ENCODE measurements at regions not wholly inside any gene's neighbourhood (a gene's known extent, or its start where the extent isn't known, plus 50 kb on each side); places are given as distances from the start of the nearest gene placed in this dataset.

- Histone ChIP-seq H2BK20ac (ENCODE audit: low read depth, low read length) (no peak overlapping the region), H3K23ac (ENCODE audit: low read depth, low read length) (no peak overlapping the region), H3K4me1 (ENCODE audit: control insufficient read depth, insufficient read depth, low read length) (peaks cover 2% of the 10 kb centered on the region; the same call in 1 of the 2 replicates), H4K20me1 (ENCODE audit: insufficient read depth, low read length) (no peaks in the 10 kb centered on the region), H3K56ac (ENCODE audit: extremely low read depth, insufficient read depth, low read length) (no peak overlapping the region), H3K9ac (ENCODE audit: low read depth, low read length) (no peak overlapping the region), H2BK15ac (ENCODE audit: low read depth, low read length) (no peak overlapping the region), H3K4me2 (ENCODE audit: low read depth, low read length) (no peak overlapping the region), H3K9me1 (ENCODE audit: insufficient read depth, low read length) (no peaks in the 10 kb centered on the region), H3K4ac (ENCODE audit: low read depth, low read length) (no peak overlapping the region), H3K36me3 (ENCODE audit: control insufficient read depth, insufficient read depth, low read length) (no peaks in the 10 kb centered on the region), H4K5ac (ENCODE audit: low read depth, low read length) (no peak overlapping the region), H3K9me3 (ENCODE audit: control insufficient read depth, insufficient read depth, low read length) (no peaks in the 10 kb centered on the region), H2AFZ (replicated peaks; ENCODE audit: low read length, poor library complexity) (no peak overlapping the region), H3K27ac (ENCODE audit: insufficient read depth, low read length) (no peak overlapping the region), H3K4me3 (ENCODE audit: insufficient read depth, low read depth, low read length) (no peak overlapping the region), H2BK120ac (ENCODE audit: low read depth, low read length) (no peak overlapping the region), H4K8ac (ENCODE audit: low read depth in 2 of 2, low read length in 2 of 2) (no peak overlapping the region), H2BK5ac (ENCODE audit: low read depth, low read length, poor library complexity, severe bottlenecking) (no peak overlapping the region), H2AK9ac (replicated peaks; ENCODE audit: low read depth, low read length, poor library complexity) (no peak overlapping the region), H3K14ac (replicated peaks; ENCODE audit: low read depth, low read length) (no peak overlapping the region), H3K27me3 (ENCODE audit: control insufficient read depth, insufficient read depth, low read length) (no peaks in the 10 kb centered on the region), H3K18ac (ENCODE audit: low read depth, low read length) (no peak overlapping the region), H4K91ac (ENCODE audit: insufficient read depth, low read depth, low read length) (no peak overlapping the region), H2AK5ac (ENCODE audit: low read depth, low read length) (no peak overlapping the region), H3K79me1 (ENCODE audit: low read depth in 1 of 2, low read length in 2 of 2) (no peaks in the 10 kb centered on the region)
- peak; percentile 50 for DNase-seq
- TF ChIP-seq RCOR1 (IDR thresholded peaks at IDR 0.05; ENCODE audit: insufficient replicate concordance, low read length), result no peak
- TF ChIP-seq, protein P1, sequence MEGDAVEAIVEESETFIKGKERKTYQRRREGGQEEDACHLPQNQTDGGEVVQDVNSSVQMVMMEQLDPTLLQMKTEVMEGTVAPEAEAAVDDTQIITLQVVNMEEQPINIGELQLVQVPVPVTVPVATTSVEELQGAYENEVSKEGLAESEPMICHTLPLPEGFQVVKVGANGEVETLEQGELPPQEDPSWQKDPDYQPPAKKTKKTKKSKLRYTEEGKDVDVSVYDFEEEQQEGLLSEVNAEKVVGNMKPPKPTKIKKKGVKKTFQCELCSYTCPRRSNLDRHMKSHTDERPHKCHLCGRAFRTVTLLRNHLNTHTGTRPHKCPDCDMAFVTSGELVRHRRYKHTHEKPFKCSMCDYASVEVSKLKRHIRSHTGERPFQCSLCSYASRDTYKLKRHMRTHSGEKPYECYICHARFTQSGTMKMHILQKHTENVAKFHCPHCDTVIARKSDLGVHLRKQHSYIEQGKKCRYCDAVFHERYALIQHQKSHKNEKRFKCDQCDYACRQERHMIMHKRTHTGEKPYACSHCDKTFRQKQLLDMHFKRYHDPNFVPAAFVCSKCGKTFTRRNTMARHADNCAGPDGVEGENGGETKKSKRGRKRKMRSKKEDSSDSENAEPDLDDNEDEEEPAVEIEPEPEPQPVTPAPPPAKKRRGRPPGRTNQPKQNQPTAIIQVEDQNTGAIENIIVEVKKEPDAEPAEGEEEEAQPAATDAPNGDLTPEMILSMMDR (conservative IDR thresholded peaks at IDR 0.05; ENCODE audit: low read depth, low read length), result no peak
- TF ChIP-seq MAZ (IDR thresholded peaks at IDR 0.05; ENCODE audit: borderline replicate concordance, low read depth, low read length), result no peak
- no peak for TF ChIP-seq NFE2L2 (IDR thresholded peaks at IDR 0.05; ENCODE audit: low read depth, low read length)
- TF ChIP-seq CHD1 (IDR thresholded peaks at IDR 0.05; ENCODE audit: low read depth, low read length), result no peak
- TF ChIP-seq USF2 (IDR thresholded peaks at IDR 0.05; ENCODE audit: low read depth, low read length), result no peak
- TF ChIP-seq RFX5 (IDR thresholded peaks at IDR 0.05; ENCODE audit: low read depth, low read length), result no peak
- no peak for TF ChIP-seq RAD21 (IDR thresholded peaks at IDR 0.05; ENCODE audit: low read length)
- intact Hi-C loops (cut with micrococcal nuclease), result no loop called here
- BruUV-seq (replicated peaks), result no TSS peak
- dilution Hi-C loops (cut with HindIII; ENCODE audit: low sequenced_read_pairs, unreplicated experiment), result no loop called here
- POLR2A ChIA-PET (ENCODE audit: unreplicated experiment), result no interaction called here
- in situ Hi-C loops (cut with MboI; ENCODE audit: low sequenced_read_pairs), result no loop called here
- no CpG with 5 or more reads among the region's 3 CpGs for WGBS, 2 experiments (ENCODE audit: extremely low coverage in 2 of 2, insufficient read length in 1 of 2)
- ATAC-seq (ENCODE audit: low read depth), result peak; percentile 74
- CTCF ChIA-PET, result no interaction called here
These were observed 305.1 kb upstream of the SASH1 start for GRCh38 chr6:148037496-148037895.

All from IMR-90 (cell line).